ENCODE measurements at regions not wholly inside any gene's neighbourhood (a gene's known extent, or its start where the extent isn't known, plus 50 kb on each side); places are given as distances from the start of the nearest gene placed in this dataset.
"Not testable (repeated sequence)": the region's sequence is repeated elsewhere in the genome, so short reads cannot be mapped to it uniquely, and the experiment has no call there.

DNA sequence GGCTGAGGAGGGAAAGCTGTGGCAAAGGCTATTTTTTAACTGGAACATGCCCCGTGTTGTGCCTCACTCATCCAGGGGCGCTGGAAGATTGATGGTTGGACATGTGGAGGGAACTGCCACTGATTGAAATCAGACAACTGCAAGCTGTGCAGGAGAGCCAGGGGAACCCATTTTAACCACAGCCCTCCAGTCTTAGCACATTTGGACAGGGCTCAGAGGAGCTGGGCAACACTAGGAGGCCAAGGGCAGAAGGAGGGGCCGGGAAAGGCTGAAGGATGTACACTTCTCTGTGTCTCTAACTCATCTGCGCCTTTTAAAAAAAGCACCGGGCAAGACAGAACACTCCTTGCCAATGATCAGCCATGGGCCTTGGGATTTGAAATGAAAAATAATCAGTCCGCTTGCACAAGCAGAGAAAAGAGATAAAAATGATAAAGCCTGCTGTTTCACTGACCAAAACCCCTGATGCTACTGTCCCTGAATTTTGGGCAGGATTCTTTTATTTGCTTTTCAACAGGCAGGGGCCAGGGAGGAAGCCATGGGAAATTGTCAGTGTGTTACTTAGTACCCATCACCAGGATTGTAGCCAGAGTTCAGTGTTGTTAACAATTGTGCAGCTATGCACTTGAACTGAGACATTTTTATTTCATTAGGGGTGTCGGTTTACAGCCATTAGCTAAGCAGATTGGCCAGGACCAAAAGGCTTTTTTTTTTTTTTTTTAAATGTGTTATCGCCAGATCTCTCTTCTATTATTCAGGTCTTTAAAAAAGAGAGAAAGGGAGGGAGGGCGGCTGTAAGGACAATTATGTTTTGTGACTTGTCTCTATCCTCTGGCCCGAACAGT is 109.3 kb upstream of the EYA4 start:
- Histone ChIP-seq H3K9me3 (no peaks in the 10 kb centered on the region), H3K4me1 (peaks cover 14 to 40% (median 36%) of the 10 kb centered on the region in 4 donors), H3K27me3 (no peaks in the 10 kb centered on the region), H3K4me3 (no peak overlapping the region), H3K36me3 (no peaks in the 10 kb centered on the region), H3K27ac (replicated peaks in 1 of 4) (peak overlapping the region; percentile 37 to 68 (median 64))
- WGBS, result 55% methylated on average over 10 of the region's 10 CpGs
- TF ChIP-seq CTCF (IDR thresholded peaks at IDR 0.05) (no peak), POLR2AphosphoS5 (IDR thresholded peaks at IDR 0.05) (no peak), POLR2A (IDR thresholded peaks at IDR 0.05; ENCODE audit: low read depth) (no peak), EP300 (IDR thresholded peaks at IDR 0.05) (no peak)
- intact Hi-C loops (cut with DNase I), result no loop called here
- DNase-seq (ENCODE audit: extremely low spot score), result no peak

- DNase-seq (ENCODE audit: extremely low spot score), result no peak
- Histone ChIP-seq H3K27me3 (no peaks in the 10 kb centered on the region), H3K27ac (replicated peaks in 1 of 4) (peak overlapping the region; percentile 37 to 68 (median 64)), H3K9me3 (no peaks in the 10 kb centered on the region), H3K36me3 (no peaks in the 10 kb centered on the region), H3K4me1 (peaks cover 14 to 47% (median 40%) of the 10 kb centered on the region in 4 donors), H3K4me3 (no peak overlapping the region)
- TF ChIP-seq CTCF (IDR thresholded peaks at IDR 0.05) (no peak), EP300 (IDR thresholded peaks at IDR 0.05) (no peak), POLR2AphosphoS5 (IDR thresholded peaks at IDR 0.05) (no peak), POLR2A (IDR thresholded peaks at IDR 0.05; ENCODE audit: low read depth) (no peak)
- intact Hi-C loops (cut with DNase I), result no loop called here
- 58% methylated on average over 12 of the region's 12 CpGs for WGBS
These were observed 108.6 kb upstream of the EYA4 start for GRCh38 chr6:133132466-133132971.

DNA sequence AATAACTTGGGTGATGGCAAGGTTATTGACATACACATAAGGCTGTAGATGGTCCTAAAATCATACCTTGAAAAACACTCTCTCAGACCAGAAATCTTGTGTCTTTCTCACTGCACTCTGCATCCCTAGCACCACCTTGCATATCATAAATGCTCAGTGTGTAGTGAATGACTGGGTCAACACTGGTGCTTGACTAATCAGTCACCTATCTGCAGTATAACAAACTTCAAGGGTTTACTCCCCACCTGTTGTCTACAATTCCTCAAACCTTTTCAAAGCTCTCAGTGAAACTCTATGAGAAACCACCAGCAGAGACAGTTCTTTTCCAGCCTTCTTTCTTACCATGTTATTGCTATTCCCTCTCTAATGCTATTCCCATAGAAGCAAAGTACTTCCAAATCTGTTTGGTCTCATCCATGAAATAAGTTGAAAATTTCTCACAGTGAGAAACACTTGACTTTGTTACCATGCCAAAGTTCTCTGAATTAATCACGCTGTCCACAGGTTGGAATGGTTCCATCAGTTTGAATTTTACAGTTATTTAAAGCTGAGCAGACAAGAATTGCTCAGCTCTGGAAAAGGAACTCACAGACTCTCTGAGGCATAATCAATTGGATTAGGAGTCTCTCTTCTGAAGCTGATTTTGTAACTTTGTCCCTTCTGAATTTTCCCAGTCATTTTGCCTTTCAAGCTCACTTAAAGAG is 104.8 kb upstream of the EYA4 start:
- no peak for DNase-seq (ENCODE audit: extremely low spot score)
- WGBS, result 15% methylated on average over 1 of the region's 1 CpG
- no peaks in the 10 kb centered on the region for H3K27me3 ChIP-seq
- intact Hi-C loops (cut with DNase I), result no loop called here
- no peaks in the 10 kb centered on the region for H3K9me3 ChIP-seq
- H3K27ac ChIP-seq (replicated peaks in 1 of 4), result no peak overlapping the region
- H3K36me3 ChIP-seq, result no peaks in the 10 kb centered on the region
- H3K4me1 ChIP-seq, result peaks cover 6 to 37% (median 31%) of the 10 kb centered on the region in 4 donors
- H3K4me3 ChIP-seq, result no peak overlapping the region
- no peak for TF ChIP-seq POLR2A (IDR thresholded peaks at IDR 0.05; ENCODE audit: low read depth)
- TF ChIP-seq EP300 (IDR thresholded peaks at IDR 0.05), result no peak
- no peak for TF ChIP-seq CTCF (IDR thresholded peaks at IDR 0.05)
- no peak for TF ChIP-seq POLR2AphosphoS5 (IDR thresholded peaks at IDR 0.05)

DNA sequence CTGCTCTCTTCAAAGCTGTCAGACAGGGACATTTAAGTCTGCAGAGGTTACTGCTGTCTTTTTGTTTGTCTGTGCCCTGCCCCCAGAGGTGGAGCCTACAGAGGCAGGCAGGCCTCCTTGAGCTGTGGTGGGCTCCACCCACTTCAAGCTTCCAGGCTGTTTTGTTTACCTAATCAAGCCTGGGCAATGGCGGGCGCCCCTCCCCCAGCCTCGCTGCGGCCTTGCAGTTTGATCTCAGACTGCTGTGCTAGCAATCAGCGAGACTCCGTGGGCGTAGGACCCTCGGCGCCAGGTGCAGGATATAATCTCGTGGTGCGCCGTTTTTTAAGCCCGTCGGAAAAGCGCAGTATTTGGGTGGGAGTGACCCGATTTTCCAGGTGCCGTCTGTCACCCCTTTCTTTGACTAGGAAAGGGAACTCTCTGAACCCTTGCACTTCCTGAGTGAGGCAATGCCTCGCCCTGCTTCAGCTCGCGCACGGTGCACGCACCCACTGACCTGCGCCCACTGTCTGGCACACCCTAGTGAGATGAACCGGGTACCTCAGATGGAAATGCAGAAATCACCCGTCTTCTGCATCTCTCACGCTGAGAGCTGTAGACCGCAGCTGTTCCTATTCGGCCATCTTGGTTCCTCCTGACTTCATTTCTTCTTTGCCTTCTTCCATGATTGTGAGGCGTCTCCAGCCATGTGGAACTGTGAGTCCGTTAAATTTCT is 93.5 kb upstream of the EYA4 start:
- H3K27ac ChIP-seq (replicated peaks in 1 of 4); H3K4me1 ChIP-seq; H3K4me3 ChIP-seq; H3K9me3 ChIP-seq; H3K27me3 ChIP-seq; intact Hi-C loops (cut with DNase I); H3K36me3 ChIP-seq; DNase-seq (ENCODE audit: extremely low spot score): not testable (repeated sequence)
- 93% methylated on average over 30 of the region's 30 CpGs for WGBS

DNA sequence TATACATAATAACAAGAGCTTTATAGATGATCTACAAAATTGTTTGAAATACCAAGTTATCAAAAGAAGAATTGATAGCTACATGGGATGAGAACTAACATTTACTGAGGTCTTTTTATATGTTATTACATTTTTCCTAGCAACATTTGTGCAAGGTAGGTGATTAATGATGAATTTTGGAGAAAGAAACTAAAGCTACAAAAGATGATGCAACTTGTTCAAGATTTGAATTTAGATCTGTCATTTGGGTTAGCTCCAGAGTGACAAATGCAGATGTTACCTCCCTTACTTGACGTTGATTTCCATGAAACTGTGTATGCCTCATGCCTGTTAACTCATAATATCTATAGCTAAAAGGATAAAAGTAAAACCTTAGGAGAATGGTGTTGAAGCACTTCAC is 84.5 kb upstream of the EYA4 start:
- no peak overlapping the region for H3K4me3 ChIP-seq
- TF ChIP-seq POLR2A (IDR thresholded peaks at IDR 0.05; ENCODE audit: low read depth) (no peak), EP300 (IDR thresholded peaks at IDR 0.05) (no peak), CTCF (IDR thresholded peaks at IDR 0.05) (no peak), POLR2AphosphoS5 (IDR thresholded peaks at IDR 0.05) (no peak)
- H3K36me3 ChIP-seq, result no peaks in the 10 kb centered on the region
- H3K27ac ChIP-seq (replicated peaks in 1 of 4), result no peak overlapping the region
- H3K27me3 ChIP-seq, result no peaks in the 10 kb centered on the region
- H3K9me3 ChIP-seq, result peaks cover 0 to 10% (median 3%) of the 10 kb centered on the region in 4 donors
- DNase-seq (ENCODE audit: extremely low spot score), result no peak
- 45% methylated on average over 1 of the region's 1 CpG for WGBS
- intact Hi-C loops (cut with DNase I), result no loop called here
- H3K4me1 ChIP-seq, result no peaks in the 10 kb centered on the region

Measured in esophagus muscularis mucosa (tissue), 4 donors.